Ectodermal cell (in vitro differentiated cells): ENCODE measurements at regions not wholly inside any gene's neighbourhood (a gene's known extent, or its start where the extent isn't known, plus 50 kb on each side); places are given as distances from the start of the nearest gene placed in this dataset.

Experiments used
- H3K27ac ChIP-seq: 2 replicates; pipeline ENCODE4 v1.7.0; 2013; ENCODE audit warnings: mild to moderate bottlenecking, low read depth, low read length; ENCODE audit not compliant: insufficient read depth, poor library complexity, severe bottlenecking
- H3K27me3 ChIP-seq: 2 replicates; pipeline ENCODE4 v1.7.0; 2013; ENCODE audit warnings: mild to moderate bottlenecking, low read length; ENCODE audit not compliant: insufficient read depth, control insufficient read depth, poor library complexity, severe bottlenecking
- H3K36me3 ChIP-seq: one replicate; pipeline ENCODE4 v1.7.0; 2013; ENCODE audit warnings: low read length; ENCODE audit not compliant: control insufficient read depth, insufficient read depth
- H3K4me1 ChIP-seq: one replicate; pipeline ENCODE4 v1.7.0; 2013; ENCODE audit warnings: low read length; ENCODE audit not compliant: control insufficient read depth, insufficient read depth
- H3K4me3 ChIP-seq: 2 replicates; pipeline ENCODE4 v1.7.0; 2013; ENCODE audit warnings: low read depth, low read length, control low read depth; ENCODE audit not compliant: insufficient read depth
- H3K9me3 ChIP-seq: 2 replicates; pipeline ENCODE4 v1.7.0; 2013; ENCODE audit warnings: mild to moderate bottlenecking, low read length, moderate library complexity; ENCODE audit not compliant: control insufficient read depth
- WGBS, 2 experiments: methylation state at CpG; one replicate each; pipeline ENCODE4 v1.1.7; 2013; ENCODE audit warnings: missing lambda C conversion rate in 2 of 2; 5-methylcytosine and 5-hydroxymethylcytosine counted together

DNA sequence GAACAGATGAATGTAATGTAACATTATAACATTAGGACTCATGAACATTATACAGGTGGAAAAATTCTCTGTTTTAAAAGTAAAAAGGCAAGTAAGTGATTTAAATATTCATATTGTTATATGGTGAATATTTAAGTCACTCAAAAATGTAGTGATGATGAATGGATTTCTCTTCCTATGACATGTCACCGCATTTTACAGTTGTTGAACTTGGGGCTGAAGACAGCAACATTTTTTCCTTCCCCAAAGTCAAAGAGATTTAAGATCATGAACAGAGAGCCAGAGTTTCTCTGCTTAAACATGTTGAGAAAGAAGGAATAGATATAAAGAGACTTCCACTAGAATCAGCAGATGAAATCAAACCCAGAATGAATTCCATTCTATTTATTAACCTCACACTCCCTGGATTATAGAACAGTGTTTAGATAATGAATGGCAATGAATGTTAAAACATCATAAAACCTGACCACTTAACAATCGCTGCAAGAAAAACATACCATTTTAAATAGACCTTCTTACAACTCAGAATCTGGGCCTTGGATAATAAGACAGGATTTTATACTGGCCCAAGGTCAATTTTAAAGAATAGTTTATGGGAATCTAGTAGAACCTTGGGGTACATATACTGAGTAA is 163.6 kb upstream of the SIX2 start:
- no peak overlapping the region for H3K4me3 ChIP-seq
- H3K36me3 ChIP-seq = no peaks in the 10 kb centered on the region
- no peak overlapping the region for H3K27ac ChIP-seq
- peaks cover 12% of the 10 kb centered on the region for H3K4me1 ChIP-seq
- peaks cover 54% of the 10 kb centered on the region for H3K27me3 ChIP-seq
- WGBS, 2 experiments = 79 to 100% methylated on average over 1 to 2 of the region's 2 CpGs
- no peaks in the 10 kb centered on the region for H3K9me3 ChIP-seq

DNA sequence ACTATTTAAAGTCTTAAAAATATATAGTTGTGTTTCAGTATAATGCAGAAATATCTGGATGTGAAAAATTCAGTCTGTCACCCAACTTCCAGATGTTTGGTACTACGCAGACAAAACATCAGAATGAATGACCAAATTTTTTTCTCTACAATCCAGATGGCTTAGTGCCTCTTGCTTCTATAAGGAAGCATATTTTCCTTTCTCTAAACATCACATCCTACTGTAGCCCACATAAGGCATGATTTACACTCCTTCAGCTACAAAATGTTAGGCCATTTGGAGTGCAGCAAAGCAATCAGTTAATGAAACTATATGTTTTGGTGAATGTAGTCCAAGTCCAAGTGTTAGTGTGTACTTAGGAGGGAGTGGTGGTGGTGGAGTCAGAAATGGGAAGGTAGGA is 162.9 kb upstream of the SIX2 start:
- H3K36me3 ChIP-seq = no peaks in the 10 kb centered on the region
- H3K4me1 ChIP-seq = peaks cover 12% of the 10 kb centered on the region
- H3K4me3 ChIP-seq = no peak overlapping the region
- no peaks in the 10 kb centered on the region for H3K9me3 ChIP-seq
- H3K27me3 ChIP-seq = peaks cover 62% of the 10 kb centered on the region
- 93 to 100% methylated on average over 1 of the region's 1 CpG for WGBS, 2 experiments
- H3K27ac ChIP-seq = no peak overlapping the region

DNA sequence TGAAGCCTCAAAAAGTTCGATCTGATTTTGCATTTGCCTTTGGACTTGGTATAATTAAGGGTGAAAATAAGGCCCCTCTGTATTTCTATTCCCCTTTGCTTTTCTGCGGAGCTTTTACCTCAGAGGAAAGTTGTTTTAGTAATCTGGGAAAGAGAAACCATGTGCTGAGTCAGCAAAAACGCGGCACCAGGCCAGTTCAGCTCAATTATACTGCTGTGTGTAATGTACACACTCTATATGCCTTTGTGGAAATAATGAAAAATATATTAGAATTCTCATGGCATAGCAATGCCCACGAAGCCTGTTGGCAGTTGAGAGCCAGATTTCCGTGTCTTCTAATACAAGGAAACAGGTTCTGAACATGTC is 161.9 kb upstream of the SIX2 start:
- WGBS, 2 experiments = 53 to 57% methylated on average over 6 of the region's 6 CpGs
- Histone ChIP-seq H3K9me3 (no peaks in the 10 kb centered on the region), H3K36me3 (no peaks in the 10 kb centered on the region), H3K4me3 (no peak overlapping the region), H3K27ac (no peak overlapping the region), H3K27me3 (peaks cover 70% of the 10 kb centered on the region), H3K4me1 (peaks cover 12% of the 10 kb centered on the region)

DNA sequence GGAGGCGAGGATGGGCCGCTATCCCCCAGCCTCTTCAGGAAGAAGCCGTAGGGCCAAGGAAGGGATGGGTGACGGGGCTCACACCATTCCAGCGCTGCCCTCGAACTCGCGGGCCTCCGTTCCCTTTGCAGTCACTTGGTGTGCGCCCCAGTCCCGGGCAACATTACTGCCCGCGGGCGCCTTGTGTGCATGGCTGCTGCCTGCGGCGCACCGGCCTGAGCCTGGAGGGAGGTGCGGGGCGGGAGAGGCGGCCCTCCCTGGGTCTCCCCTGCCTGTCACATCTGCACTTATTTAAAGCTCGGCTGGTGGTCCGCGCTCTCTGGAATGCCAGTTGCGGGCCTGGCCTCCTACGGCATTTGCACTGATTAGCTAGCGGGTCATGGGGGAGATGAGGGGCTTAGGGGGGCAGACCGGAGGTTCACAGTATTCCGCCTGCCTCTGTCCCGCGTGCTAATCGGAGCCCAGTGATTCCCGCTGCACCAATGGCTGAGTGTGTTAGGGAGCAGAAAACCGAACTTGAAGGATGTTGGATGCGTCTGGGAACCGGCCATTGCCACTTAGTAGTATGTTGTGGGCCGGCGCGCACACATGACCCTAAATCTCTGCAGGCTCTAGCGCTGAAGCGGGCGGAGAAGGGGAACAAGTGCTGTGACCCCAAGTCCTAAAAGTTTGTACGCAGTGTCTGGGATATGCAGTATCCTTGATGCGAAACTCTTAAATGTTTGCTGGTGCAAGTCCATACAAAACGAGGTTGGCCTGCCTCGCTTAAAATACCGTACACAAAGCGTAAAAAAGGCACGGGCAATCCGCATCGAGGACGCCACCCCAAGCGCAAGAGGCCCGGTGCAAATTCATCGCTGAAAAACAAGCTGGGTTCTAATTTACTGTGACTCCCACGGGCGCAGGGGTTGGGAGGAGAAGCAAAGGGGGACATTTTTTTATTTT is 161.2 kb upstream of the SIX2 start:
- Histone ChIP-seq H3K27ac (no peak overlapping the region), H3K27me3 (peaks cover 70% of the 10 kb centered on the region), H3K9me3 (no peaks in the 10 kb centered on the region), H3K4me3 (peak overlapping the region; percentile 36), H3K4me1 (peaks cover 12% of the 10 kb centered on the region), H3K36me3 (no peaks in the 10 kb centered on the region)
- 18% methylated on average over 56 of the region's 56 CpGs for WGBS, 2 experiments

GRCh38 chr2:45169339-45170190 is 160.3 kb upstream of the SIX2 start:
- no peaks in the 10 kb centered on the region for H3K9me3 ChIP-seq
- peaks cover 12% of the 10 kb centered on the region for H3K4me1 ChIP-seq
- WGBS, 2 experiments = 1% methylated on average over 95 of the region's 95 CpGs
- peak overlapping the region; percentile 36 for H3K4me3 ChIP-seq
- peaks cover 70% of the 10 kb centered on the region for H3K27me3 ChIP-seq
- H3K27ac ChIP-seq = no peak overlapping the region
- no peaks in the 10 kb centered on the region for H3K36me3 ChIP-seq

- WGBS, 2 experiments = 0 to 1% methylated on average over 70 of the region's 70 CpGs
- H3K27me3 ChIP-seq = peaks cover 70% of the 10 kb centered on the region
- peak overlapping the region; percentile 36 for H3K4me3 ChIP-seq
- H3K36me3 ChIP-seq = no peaks in the 10 kb centered on the region
- no peak overlapping the region for H3K27ac ChIP-seq
- H3K9me3 ChIP-seq = no peaks in the 10 kb centered on the region
- peaks cover 15% of the 10 kb centered on the region for H3K4me1 ChIP-seq
Measured at GRCh38 chr2:45168711-45169338, 159.6 kb upstream of the SIX2 start.

DNA sequence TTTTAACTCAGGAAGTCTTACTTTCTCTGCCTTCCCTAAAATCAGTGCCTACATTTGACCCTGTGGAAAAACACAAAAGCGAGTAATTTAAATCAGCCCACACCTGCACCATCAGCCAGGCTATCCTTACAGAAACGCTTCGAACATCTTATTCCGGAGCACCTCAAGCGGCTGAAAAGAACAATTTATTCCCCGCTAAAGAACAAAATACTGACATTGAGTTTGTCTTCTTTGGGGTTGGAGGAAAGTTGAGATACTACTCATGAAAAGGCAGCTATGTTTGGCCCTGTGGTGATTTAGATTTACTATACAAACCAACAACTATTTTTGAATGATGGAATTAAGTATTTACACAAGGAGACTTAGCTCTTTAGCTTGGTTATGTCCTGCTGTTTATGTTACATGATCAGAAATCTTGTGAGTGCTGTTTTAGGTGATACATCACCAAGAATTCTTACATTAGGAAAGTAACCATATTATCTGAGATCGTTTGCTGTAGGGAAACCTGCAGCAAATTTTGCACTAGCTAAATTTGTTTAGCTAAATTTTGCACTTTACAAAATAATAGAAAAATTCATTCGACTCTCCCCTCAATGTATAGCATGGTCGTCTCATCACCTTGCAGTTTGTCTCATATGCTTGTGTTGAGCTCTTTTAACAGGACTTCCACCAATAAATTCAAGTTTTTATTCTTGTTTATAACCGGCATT is 158.8 kb upstream of the SIX2 start:
- no peak overlapping the region for H3K27ac ChIP-seq
- 33 to 36% methylated on average over 10 of the region's 10 CpGs for whole genome bisulfite sequencing, 2 experiments
- H3K27me3 ChIP-seq = peaks cover 68% of the 10 kb centered on the region
- H3K4me3 ChIP-seq = peak overlapping the region; percentile 36
- H3K36me3 ChIP-seq = no peaks in the 10 kb centered on the region
- H3K4me1 ChIP-seq = peaks cover 15% of the 10 kb centered on the region
- H3K9me3 ChIP-seq = no peaks in the 10 kb centered on the region

GRCh38 chr2:45166229-45166890 is 157.1 kb upstream of the SIX2 start:
- no peaks in the 10 kb centered on the region for H3K9me3 ChIP-seq
- no peaks in the 10 kb centered on the region for H3K36me3 ChIP-seq
- H3K4me3 ChIP-seq = no peak overlapping the region
- H3K27me3 ChIP-seq = peaks cover 51% of the 10 kb centered on the region
- H3K4me1 ChIP-seq = peaks cover 15% of the 10 kb centered on the region
- no peak overlapping the region for H3K27ac ChIP-seq
- whole genome bisulfite sequencing, 2 experiments = 79 to 100% methylated on average over 1 to 2 of the region's 4 CpGs

DNA sequence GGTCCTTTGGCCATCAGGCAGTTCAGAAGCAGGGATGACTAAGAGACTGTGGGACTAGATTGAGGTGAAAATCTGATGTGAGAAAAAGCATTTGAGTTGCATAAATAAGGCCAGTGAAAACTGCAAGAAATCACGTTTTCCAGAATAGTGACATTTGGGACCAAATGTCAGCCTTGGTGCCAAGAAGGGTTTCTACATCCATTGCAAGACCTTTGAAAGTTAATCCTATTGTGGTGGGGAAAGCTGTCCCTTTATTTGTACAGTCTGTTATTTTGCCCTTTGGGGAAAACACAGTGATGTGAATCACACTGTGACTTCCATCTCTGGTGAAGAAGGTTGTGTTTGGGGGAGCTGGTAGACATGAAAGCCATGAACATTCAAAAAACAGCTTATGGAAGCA is 153.5 kb upstream of the SIX2 start:
- WGBS, 2 experiments = 92 to 94% methylated on average over 1 of the region's 1 CpG
- H3K9me3 ChIP-seq = no peaks in the 10 kb centered on the region
- peaks cover 3% of the 10 kb centered on the region for H3K4me1 ChIP-seq
- no peak overlapping the region for H3K27ac ChIP-seq
- H3K4me3 ChIP-seq = no peak overlapping the region
- peaks cover 14% of the 10 kb centered on the region for H3K27me3 ChIP-seq
- H3K36me3 ChIP-seq = no peaks in the 10 kb centered on the region
